Mammary epithelial cell (primary cell): ENCODE measurements at regions not wholly inside any gene's neighbourhood (a gene's known extent, or its start where the extent isn't known, plus 50 kb on each side); places are given as distances from the start of the nearest gene placed in this dataset.

ENCODE experiments used
- EZH2 ChIP-seq: IDR thresholded peaks from 2 replicates; pipeline ENCODE4 v1.6.1; 2012; ENCODE audit warnings: low read length, inconsistent platforms, borderline replicate concordance
- TF ChIP-seq, protein P1 (sequence below), 2 donors: IDR thresholded peaks in 1 of 2; conservative IDR thresholded peaks in 1 of 2; 2 replicates each; pipeline ENCODE4 v1.5.1; 2011 to 2012; ENCODE audit warnings: inconsistent platforms in 2 of 2, low read length in 2 of 2, mild to moderate bottlenecking in 2 of 2, control low read depth in 1 of 2, low read depth in 1 of 2; ENCODE audit not compliant: insufficient read depth in 1 of 2; ENCODE audit errors: extremely low read depth in 1 of 2

DNA sequence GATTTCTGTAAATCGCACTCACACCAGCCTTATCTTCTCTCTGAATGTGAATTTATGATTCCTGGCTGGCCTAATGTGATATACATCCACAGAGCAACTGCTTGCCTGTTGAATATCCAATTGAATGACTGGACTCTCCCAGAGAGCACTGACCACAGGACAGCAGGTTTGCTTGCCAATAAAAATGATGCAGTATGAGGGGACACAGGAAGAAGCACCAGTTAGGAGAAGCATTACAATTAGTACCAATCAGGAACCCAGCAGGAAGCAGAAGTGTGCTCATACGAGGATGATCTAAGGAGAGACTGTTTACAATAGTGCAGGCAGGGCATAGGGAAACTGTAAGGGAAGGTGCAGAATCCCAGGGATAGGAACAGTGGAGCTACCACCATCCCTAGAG is 127.2 kb upstream of the ZNF366 start:
- no peak for TF ChIP-seq EZH2
- TF ChIP-seq, protein P1, sequence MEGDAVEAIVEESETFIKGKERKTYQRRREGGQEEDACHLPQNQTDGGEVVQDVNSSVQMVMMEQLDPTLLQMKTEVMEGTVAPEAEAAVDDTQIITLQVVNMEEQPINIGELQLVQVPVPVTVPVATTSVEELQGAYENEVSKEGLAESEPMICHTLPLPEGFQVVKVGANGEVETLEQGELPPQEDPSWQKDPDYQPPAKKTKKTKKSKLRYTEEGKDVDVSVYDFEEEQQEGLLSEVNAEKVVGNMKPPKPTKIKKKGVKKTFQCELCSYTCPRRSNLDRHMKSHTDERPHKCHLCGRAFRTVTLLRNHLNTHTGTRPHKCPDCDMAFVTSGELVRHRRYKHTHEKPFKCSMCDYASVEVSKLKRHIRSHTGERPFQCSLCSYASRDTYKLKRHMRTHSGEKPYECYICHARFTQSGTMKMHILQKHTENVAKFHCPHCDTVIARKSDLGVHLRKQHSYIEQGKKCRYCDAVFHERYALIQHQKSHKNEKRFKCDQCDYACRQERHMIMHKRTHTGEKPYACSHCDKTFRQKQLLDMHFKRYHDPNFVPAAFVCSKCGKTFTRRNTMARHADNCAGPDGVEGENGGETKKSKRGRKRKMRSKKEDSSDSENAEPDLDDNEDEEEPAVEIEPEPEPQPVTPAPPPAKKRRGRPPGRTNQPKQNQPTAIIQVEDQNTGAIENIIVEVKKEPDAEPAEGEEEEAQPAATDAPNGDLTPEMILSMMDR (conservative IDR thresholded peaks at IDR 0.05 in 1 of 2, IDR thresholded peaks at IDR 0.05 in 1 of 2; ENCODE audit: extremely low read depth in 1 of 2, insufficient read depth in 1 of 2, low read depth in 1 of 2, low read length in 2 of 2): no peak
